ENCODE measurements at regions not wholly inside any gene's neighbourhood (a gene's known extent, or its start where the extent isn't known, plus 50 kb on each side); places are given as distances from the start of the nearest gene placed in this dataset.

DNA sequence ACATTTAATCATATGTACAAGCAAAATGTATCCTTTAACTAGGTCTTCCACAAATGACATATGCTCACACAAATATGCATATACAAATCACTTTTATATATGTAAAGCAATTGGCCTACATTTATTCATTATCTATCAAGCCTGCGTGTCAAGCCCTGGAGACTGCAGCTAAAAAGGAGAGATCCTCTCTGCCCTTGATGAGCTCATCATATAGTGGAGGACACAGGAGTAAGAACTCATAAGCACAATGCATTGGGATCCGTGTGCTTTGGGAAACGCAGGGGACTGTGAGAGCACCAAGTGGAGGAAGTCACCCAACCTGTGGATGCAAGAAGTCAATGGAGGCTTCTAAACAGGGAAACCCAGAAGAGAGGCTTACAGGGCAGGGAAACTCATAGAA, 735.7 kb downstream of the BCL11B start:
- dilution Hi-C loops (cut with MboI; ENCODE audit: extremely low pct_ligation_motif_present, low sequenced_read_pairs), result no loop called here
- no TSS peak for BruUV-seq (replicated peaks)
- no peak overlapping the region for H3K4me2 ChIP-seq (ENCODE audit: insufficient read depth, low read length)
- no peaks in the 10 kb centered on the region for H4K20me1 ChIP-seq (replicated peaks; ENCODE audit: control insufficient read depth, extremely low read depth, insufficient read depth, low read length)
- no peak overlapping the region for H3K9ac ChIP-seq (replicated peaks; ENCODE audit: extremely low read depth, insufficient read depth, low read length)
- CTCF ChIA-PET, result no interaction called here
- H3K9me3 ChIP-seq (replicated peaks; ENCODE audit: control insufficient read depth, insufficient read depth, low read length), result peaks cover 5% of the 10 kb centered on the region
- POLR2A ChIA-PET, result no interaction called here
- no peak for FAIRE-seq
- TF ChIP-seq FOS (IDR thresholded peaks at IDR 0.05; ENCODE audit: borderline replicate concordance, insufficient read depth, low read length) (no peak), EZH2 (IDR thresholded peaks at IDR 0.05; ENCODE audit: borderline replicate concordance, low read depth, low read length, severe bottlenecking) (no peak), JUN (IDR thresholded peaks at IDR 0.05; ENCODE audit: borderline replicate concordance, insufficient read depth, insufficient read length, low read depth) (no peak), POLR2AphosphoS5 (IDR thresholded peaks at IDR 0.05; ENCODE audit: insufficient read depth, low read depth, low read length) (no peak), GATA2 (IDR thresholded peaks at IDR 0.05; ENCODE audit: insufficient read depth, insufficient read length, low read depth, low read length) (no peak), MYC (IDR thresholded peaks at IDR 0.05; ENCODE audit: low read depth, low read length) (no peak), POLR2A (IDR thresholded peaks at IDR 0.05; ENCODE audit: low read depth, low read length) (no peak)
- TF ChIP-seq, protein P1, sequence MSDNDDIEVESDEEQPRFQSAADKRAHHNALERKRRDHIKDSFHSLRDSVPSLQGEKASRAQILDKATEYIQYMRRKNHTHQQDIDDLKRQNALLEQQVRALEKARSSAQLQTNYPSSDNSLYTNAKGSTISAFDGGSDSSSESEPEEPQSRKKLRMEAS (IDR thresholded peaks at IDR 0.05; ENCODE audit: insufficient read depth, insufficient read length), result no peak
- TF ChIP-seq, protein P2, sequence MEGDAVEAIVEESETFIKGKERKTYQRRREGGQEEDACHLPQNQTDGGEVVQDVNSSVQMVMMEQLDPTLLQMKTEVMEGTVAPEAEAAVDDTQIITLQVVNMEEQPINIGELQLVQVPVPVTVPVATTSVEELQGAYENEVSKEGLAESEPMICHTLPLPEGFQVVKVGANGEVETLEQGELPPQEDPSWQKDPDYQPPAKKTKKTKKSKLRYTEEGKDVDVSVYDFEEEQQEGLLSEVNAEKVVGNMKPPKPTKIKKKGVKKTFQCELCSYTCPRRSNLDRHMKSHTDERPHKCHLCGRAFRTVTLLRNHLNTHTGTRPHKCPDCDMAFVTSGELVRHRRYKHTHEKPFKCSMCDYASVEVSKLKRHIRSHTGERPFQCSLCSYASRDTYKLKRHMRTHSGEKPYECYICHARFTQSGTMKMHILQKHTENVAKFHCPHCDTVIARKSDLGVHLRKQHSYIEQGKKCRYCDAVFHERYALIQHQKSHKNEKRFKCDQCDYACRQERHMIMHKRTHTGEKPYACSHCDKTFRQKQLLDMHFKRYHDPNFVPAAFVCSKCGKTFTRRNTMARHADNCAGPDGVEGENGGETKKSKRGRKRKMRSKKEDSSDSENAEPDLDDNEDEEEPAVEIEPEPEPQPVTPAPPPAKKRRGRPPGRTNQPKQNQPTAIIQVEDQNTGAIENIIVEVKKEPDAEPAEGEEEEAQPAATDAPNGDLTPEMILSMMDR (IDR thresholded peaks at IDR 0.05; ENCODE audit: extremely low read depth in 1 of 2, insufficient read depth in 1 of 2, low read depth in 1 of 2, low read length in 2 of 2), result no peak
- no peak overlapping the region for H3K4me3 ChIP-seq (replicated peaks in 1 of 3; ENCODE audit: insufficient read depth in 1 of 3, low read depth in 1 of 3, low read length in 3 of 3)
- H3K4me1 ChIP-seq (ENCODE audit: control insufficient read depth, extremely low read depth, insufficient read depth, low read length), result no peaks in the 10 kb centered on the region
- H3K27me3 ChIP-seq (ENCODE audit: control insufficient read depth in 2 of 2, insufficient read depth in 2 of 2, low read length in 2 of 2), result no peaks in the 10 kb centered on the region
- DNase-seq (ENCODE audit: low read depth, low spot score), result no peak
- no peaks in the 10 kb centered on the region for H3K9me1 ChIP-seq (replicated peaks; ENCODE audit: control insufficient read depth, extremely low read depth, insufficient read depth, low read length)
- no peaks in the 10 kb centered on the region for H3K36me3 ChIP-seq (ENCODE audit: control insufficient read depth in 2 of 2, extremely low read depth in 1 of 2, insufficient read depth in 2 of 2, low read length in 2 of 2)
- H2AFZ ChIP-seq (ENCODE audit: low read depth, low read length), result no peak overlapping the region
- intact Hi-C loops (cut with micrococcal nuclease), result no loop called here
- no peaks in the 10 kb centered on the region for H3K79me2 ChIP-seq (ENCODE audit: control insufficient read depth, insufficient read depth, low read length)
- H3K27ac ChIP-seq (ENCODE audit: insufficient read depth, low read depth, low read length), result no peak overlapping the region
